GM12864 (cell line): ENCODE measurements at regions not wholly inside any gene's neighbourhood (a gene's known extent, or its start where the extent isn't known, plus 50 kb on each side); places are given as distances from the start of the nearest gene placed in this dataset.
A peak's percentile ranks its signal among the peaks of the same experiment; 100 is the strongest.

ENCODE experiments used
- DNase-seq: peaks from one replicate; pipeline ENCODE4 v3.0.0-alpha.2; 2011; ENCODE audit warnings: low read depth
- H3K4me3 ChIP-seq: 2 replicates; pipeline ENCODE4 v1.5.1; 2011; ENCODE audit warnings: mild to moderate bottlenecking, low read depth, low read length, control low read depth
- TF ChIP-seq, protein P1 (sequence below): IDR thresholded peaks from 2 replicates; pipeline ENCODE4 v1.5.1; 2011; ENCODE audit warnings: low read depth, mild to moderate bottlenecking, moderate library complexity, low read length, control low read depth, inconsistent platforms; ENCODE audit errors: missing control alignments

DNA sequence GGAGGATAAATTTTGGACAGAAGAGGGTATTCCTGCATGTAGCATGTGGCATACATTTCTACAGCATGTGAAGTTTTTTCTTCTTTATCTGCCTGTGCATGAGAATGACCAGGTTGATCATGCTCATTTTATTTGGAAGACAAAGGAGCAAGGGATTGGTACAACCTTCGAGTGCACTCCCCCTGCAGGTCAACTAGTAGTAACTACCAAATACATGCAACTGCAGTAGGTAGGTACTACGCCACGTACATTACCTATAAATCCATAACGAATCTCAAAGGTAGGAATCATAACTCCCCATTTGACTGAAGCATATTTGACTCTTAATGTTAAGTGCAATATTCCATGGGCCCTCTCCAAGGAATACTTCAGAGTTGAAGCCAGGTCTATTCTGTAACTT is 763.9 kb downstream of the TSN start:
- H3K4me3 ChIP-seq = no peak overlapping the region
- no peak for DNase-seq
- TF ChIP-seq, protein P1, sequence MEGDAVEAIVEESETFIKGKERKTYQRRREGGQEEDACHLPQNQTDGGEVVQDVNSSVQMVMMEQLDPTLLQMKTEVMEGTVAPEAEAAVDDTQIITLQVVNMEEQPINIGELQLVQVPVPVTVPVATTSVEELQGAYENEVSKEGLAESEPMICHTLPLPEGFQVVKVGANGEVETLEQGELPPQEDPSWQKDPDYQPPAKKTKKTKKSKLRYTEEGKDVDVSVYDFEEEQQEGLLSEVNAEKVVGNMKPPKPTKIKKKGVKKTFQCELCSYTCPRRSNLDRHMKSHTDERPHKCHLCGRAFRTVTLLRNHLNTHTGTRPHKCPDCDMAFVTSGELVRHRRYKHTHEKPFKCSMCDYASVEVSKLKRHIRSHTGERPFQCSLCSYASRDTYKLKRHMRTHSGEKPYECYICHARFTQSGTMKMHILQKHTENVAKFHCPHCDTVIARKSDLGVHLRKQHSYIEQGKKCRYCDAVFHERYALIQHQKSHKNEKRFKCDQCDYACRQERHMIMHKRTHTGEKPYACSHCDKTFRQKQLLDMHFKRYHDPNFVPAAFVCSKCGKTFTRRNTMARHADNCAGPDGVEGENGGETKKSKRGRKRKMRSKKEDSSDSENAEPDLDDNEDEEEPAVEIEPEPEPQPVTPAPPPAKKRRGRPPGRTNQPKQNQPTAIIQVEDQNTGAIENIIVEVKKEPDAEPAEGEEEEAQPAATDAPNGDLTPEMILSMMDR = peak; percentile 32

DNA sequence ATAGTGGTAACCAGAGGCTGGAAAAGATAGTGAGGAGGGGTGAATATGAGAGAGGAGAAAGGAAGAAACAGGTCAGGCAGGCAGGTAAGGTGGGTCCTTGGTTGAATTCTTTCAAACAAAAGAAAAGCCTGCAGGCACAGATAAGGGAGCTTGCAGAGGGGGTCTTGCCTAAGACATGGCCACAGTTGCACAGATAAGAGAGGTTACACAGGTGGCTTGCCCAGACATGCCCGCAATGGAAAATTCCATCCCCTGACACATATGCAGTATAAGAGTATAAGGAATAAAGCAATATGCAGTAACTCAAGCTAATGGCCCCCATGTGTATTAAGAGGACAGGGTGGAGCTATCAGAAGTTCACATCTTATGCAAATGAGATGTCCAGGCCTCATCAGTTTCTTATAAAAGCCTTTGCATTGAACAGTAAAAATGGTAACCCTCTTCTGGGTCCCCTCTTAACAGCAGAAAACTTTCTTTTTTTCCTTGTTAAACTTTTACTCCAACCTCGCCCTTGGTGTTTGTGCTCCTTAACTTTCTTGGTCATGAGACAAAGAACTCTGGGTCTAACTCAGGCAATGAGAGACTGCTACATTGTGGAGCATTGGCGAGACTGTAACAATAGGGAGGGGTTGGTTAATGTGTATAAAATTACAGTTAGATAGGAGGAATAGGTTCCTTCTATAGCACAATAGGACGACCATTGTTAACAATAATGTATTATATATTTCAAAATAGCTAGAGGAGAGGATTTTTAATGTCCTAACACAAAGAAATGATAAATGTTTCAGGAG is 764.6 kb downstream of the TSN start:
- no peak for DNase-seq
- TF ChIP-seq, protein P1 = no peak
- no peak overlapping the region for H3K4me3 ChIP-seq

DNA sequence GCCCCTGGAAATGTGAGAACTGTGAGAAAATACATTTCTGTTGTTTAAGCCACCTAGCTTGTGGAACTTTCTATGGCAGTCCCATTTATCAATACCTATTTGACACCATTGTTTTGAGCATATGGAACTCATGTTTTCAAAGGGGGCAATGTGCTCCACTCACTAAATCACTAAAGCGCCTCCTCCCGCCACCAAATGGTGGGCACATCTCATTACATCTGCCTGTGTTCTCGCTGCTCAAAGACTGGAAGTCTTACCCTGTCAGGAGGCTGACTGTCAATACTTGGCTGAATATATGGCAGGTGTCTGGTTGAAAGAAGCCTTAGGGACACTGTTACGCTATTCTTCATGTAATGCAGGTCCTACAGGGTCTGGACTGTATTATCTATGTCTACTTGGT is 767.7 kb downstream of the TSN start:
- TF ChIP-seq, protein P1 = no peak
- DNase-seq = no peak

GRCh38 chr2:122523981-122524380 is 768.5 kb downstream of the TSN start:
- TF ChIP-seq, protein P1 = no peak
- no peak for DNase-seq
- no peak overlapping the region for H3K4me3 ChIP-seq

More for the DNA sequence above, 767.7 kb downstream of the TSN start:
- no peak overlapping the region for H3K4me3 ChIP-seq

GRCh38 chr2:122525336-122525735 is 769.9 kb downstream of the TSN start:
- H3K4me3 ChIP-seq = no peak overlapping the region
- DNase-seq = no peak
- TF ChIP-seq, protein P1 = no peak

- DNase-seq = no peak
- H3K4me3 ChIP-seq = no peak overlapping the region
- TF ChIP-seq, protein P1 = no peak
Observed at GRCh38 chr2:122528061-122528460, 772.6 kb downstream of the TSN start.

GRCh38 chr2:122528958-122529705 is 773.7 kb downstream of the TSN start:
- TF ChIP-seq, protein P1 = no peak
- DNase-seq = no peak
- no peak overlapping the region for H3K4me3 ChIP-seq
